ENCODE measurements at regions not wholly inside any gene's neighbourhood (a gene's known extent, or its start where the extent isn't known, plus 50 kb on each side); places are given as distances from the start of the nearest gene placed in this dataset.

- ATAC-seq (peak; percentile 44), DNase-seq (no peak)
- no peak overlapping the region for H3K4me3 ChIP-seq (ENCODE audit: low read length)
- H3K36me3 ChIP-seq (ENCODE audit: control insufficient read depth in 2 of 3, insufficient read depth in 3 of 3, low read length in 3 of 3) = no peaks in the 10 kb centered on the region
- no peak overlapping the region for H3K27ac Mint-ChIP-seq
- H3K4me3 Mint-ChIP-seq = no peak overlapping the region
- H3K4me1 ChIP-seq (ENCODE audit: control insufficient read depth in 2 of 2, insufficient read depth in 2 of 2, low read length in 2 of 2) = no peaks in the 10 kb centered on the region
- H3K9me3 ChIP-seq (ENCODE audit: control insufficient read depth in 2 of 3, low read length in 3 of 3) = no peaks in the 10 kb centered on the region
- intact Hi-C loops (cut with micrococcal nuclease) = no loop called here
- no peaks in the 10 kb centered on the region for H3K27me3 ChIP-seq (ENCODE audit: control insufficient read depth in 2 of 2, insufficient read depth in 2 of 2, low read length in 2 of 2)
- no peak overlapping the region for H3K27ac ChIP-seq (ENCODE audit: low read depth, low read length)
- H3K4me1 Mint-ChIP-seq = no peaks in the 10 kb centered on the region
- POLR2A ChIA-PET = no interaction called here
- CTCF ChIA-PET = no interaction called here
- H3K36me3 Mint-ChIP-seq = no peaks in the 10 kb centered on the region
- H3K27me3 Mint-ChIP-seq = peaks cover 0 to 28% (median 5%) of the 10 kb centered on the region in 5 donors
- H3K9me3 Mint-ChIP-seq = peaks cover 0 to 4% (median 0%) of the 10 kb centered on the region in 11 donors
Observed at GRCh38 chr16:9279291-9280068, 188.0 kb downstream of the HAPSTR1 start.

DNA sequence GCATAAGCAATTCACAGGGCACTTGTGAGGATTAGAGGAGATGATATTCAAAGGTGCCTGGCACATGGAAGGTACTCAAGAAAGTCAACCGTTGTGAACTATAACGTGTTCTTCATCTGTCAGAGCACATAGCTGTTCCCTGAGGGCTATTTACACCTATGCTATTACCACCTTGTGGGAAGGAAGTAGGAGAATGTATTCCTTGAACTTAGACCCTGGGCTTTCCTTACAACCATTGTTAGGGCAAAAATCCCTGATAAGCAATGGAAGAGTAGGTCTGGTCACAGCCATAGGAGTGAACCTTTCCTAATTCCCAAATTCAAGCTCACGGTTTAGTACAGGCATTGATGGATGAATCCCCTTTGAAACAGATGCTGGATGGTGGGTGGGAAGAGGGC is 188.6 kb downstream of the HAPSTR1 start:
- H3K4me3 Mint-ChIP-seq = no peak overlapping the region
- peaks cover 0 to 28% (median 5%) of the 10 kb centered on the region in 5 donors for H3K27me3 Mint-ChIP-seq
- intact Hi-C loops (cut with micrococcal nuclease) = no loop called here
- ChIA-PET CTCF (no interaction called here), POLR2A (no interaction called here)
- H3K4me1 Mint-ChIP-seq = no peaks in the 10 kb centered on the region
- Histone ChIP-seq H3K27me3 (ENCODE audit: control insufficient read depth in 2 of 2, insufficient read depth in 2 of 2, low read length in 2 of 2) (no peaks in the 10 kb centered on the region), H3K9me3 (ENCODE audit: control insufficient read depth in 2 of 3, low read length in 3 of 3) (no peaks in the 10 kb centered on the region), H3K36me3 (ENCODE audit: control insufficient read depth in 2 of 3, insufficient read depth in 3 of 3, low read length in 3 of 3) (no peaks in the 10 kb centered on the region), H3K4me1 (ENCODE audit: control insufficient read depth in 2 of 2, insufficient read depth in 2 of 2, low read length in 2 of 2) (no peaks in the 10 kb centered on the region), H3K4me3 (ENCODE audit: low read length) (no peak overlapping the region), H3K27ac (ENCODE audit: low read depth, low read length) (no peak overlapping the region)
- peaks cover 0 to 4% (median 0%) of the 10 kb centered on the region in 11 donors for H3K9me3 Mint-ChIP-seq
- no peaks in the 10 kb centered on the region for H3K36me3 Mint-ChIP-seq
- H3K27ac Mint-ChIP-seq = no peak overlapping the region
- ATAC-seq (no peak), DNase-seq (no peak)

DNA sequence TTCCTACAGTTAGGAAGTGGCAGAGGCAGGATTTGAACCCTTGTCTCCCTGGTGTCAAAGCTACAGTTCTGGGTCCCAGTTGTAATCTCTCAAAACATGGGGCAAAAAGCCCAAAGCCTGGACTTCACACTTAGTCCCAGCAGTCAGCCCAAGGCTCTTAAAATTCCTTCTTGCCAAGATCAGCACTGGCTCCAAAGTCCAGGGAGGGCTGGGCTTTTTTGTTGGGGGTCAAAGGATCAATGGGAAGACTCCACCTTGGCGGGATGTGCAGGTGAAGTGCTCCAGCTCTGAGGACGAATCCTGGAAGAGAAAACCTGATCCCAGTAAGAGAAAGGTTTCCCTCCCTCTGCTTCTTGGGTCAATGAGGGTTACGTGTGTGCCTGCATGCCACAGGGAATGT is 195.5 kb downstream of the HAPSTR1 start:
- intact Hi-C loops (cut with micrococcal nuclease) = no loop called here
- Mint-ChIP-seq H3K27ac (no peak overlapping the region), H3K4me1 (no peaks in the 10 kb centered on the region), H3K36me3 (peaks cover 0 to 4% (median 0%) of the 10 kb centered on the region in 5 donors), H3K27me3 (peaks cover 0 to 13% (median 5%) of the 10 kb centered on the region in 5 donors), H3K9me3 (peaks cover 0 to 18% (median 5%) of the 10 kb centered on the region in 11 donors), H3K4me3 (no peak overlapping the region)
- Histone ChIP-seq H3K27ac (ENCODE audit: low read depth, low read length) (no peak overlapping the region), H3K36me3 (ENCODE audit: control insufficient read depth in 2 of 3, insufficient read depth in 3 of 3, low read length in 3 of 3) (no peaks in the 10 kb centered on the region), H3K4me1 (ENCODE audit: control insufficient read depth in 2 of 2, insufficient read depth in 2 of 2, low read length in 2 of 2) (no peaks in the 10 kb centered on the region), H3K9me3 (ENCODE audit: control insufficient read depth in 2 of 3, low read length in 3 of 3) (no peaks in the 10 kb centered on the region), H3K4me3 (ENCODE audit: low read length) (no peak overlapping the region), H3K27me3 (ENCODE audit: control insufficient read depth in 2 of 2, insufficient read depth in 2 of 2, low read length in 2 of 2) (no peaks in the 10 kb centered on the region)
- CTCF ChIA-PET = no interaction called here
- DNase-seq (no peak), ATAC-seq (no peak)
- POLR2A ChIA-PET = no interaction called here

DNA sequence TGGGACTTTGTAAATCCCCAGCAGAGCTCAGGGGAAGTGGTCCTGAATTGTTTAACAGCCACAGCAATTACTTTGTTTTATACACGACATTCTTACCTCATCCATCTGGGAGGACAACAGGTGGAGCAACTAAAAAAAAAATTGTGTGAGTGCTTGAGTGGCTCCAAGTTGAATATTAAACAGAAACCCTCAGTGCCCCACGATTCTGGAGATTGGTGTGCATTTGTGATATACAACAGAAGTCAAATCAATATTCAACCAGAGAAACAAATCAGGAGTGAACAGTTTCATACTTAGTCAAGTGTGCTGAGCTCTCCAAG is 204.8 kb downstream of the HAPSTR1 start:
- Mint-ChIP-seq H3K36me3 (no peaks in the 10 kb centered on the region), H3K27ac (no peak overlapping the region), H3K9me3 (peaks cover 0 to 15% (median 4%) of the 10 kb centered on the region in 11 donors), H3K4me1 (peaks cover 0 to under 1% (median 0%) of the 10 kb centered on the region in 7 donors), H3K27me3 (peaks cover 0 to 11% (median 9%) of the 10 kb centered on the region in 5 donors), H3K4me3 (no peak overlapping the region)
- Histone ChIP-seq H3K27ac (ENCODE audit: low read depth, low read length) (no peak overlapping the region), H3K4me1 (ENCODE audit: control insufficient read depth in 2 of 2, insufficient read depth in 2 of 2, low read length in 2 of 2) (no peaks in the 10 kb centered on the region), H3K4me3 (ENCODE audit: low read length) (no peak overlapping the region), H3K27me3 (ENCODE audit: control insufficient read depth in 2 of 2, insufficient read depth in 2 of 2, low read length in 2 of 2) (no peaks in the 10 kb centered on the region), H3K36me3 (ENCODE audit: control insufficient read depth in 2 of 3, insufficient read depth in 3 of 3, low read length in 3 of 3) (no peaks in the 10 kb centered on the region), H3K9me3 (ENCODE audit: control insufficient read depth in 2 of 3, low read length in 3 of 3) (no peaks in the 10 kb centered on the region)
- POLR2A ChIA-PET = no interaction called here
- ATAC-seq (no peak), DNase-seq (no peak)
- intact Hi-C loops (cut with micrococcal nuclease) = no loop called here
- CTCF ChIA-PET = no interaction called here

DNA sequence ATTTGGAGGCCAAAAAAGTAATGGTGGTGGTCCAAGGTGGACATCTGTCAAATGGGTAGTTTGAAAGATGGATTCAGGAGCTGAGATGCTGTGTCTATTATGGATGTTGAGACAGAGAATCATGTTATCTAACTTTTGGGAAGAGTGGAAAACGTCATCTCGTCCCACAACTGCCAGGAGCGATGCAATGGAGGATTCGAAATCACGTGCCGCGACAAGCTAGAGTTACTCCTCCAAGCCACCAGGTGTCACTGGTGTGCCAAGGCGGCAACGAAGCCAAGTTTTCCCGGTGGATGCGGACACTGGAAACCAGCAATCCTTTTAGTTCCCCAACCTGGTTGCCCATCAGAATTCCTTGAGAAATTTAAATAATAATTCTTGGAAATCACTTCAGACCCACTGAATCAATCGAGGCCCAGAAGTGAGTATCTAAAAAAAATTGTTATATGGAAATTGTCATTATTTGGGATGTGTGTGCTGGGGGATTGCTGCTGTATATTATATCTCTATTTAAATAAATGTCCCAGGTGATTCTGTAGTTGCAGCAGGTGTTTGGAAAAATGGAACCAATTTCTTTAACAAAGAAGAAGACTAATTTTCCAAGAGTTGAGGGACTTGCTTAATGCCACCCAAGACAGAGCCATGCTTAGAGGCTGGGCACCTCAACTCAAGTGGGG is 206.1 kb downstream of the HAPSTR1 start:
- H3K36me3 ChIP-seq (ENCODE audit: control insufficient read depth in 2 of 3, insufficient read depth in 3 of 3, low read length in 3 of 3) = no peaks in the 10 kb centered on the region
- H3K4me1 Mint-ChIP-seq = peaks cover 0 to 3% (median 0%) of the 10 kb centered on the region in 7 donors
- H3K36me3 Mint-ChIP-seq = no peaks in the 10 kb centered on the region
- H3K4me3 Mint-ChIP-seq = no peak overlapping the region
- no peaks in the 10 kb centered on the region for H3K27me3 ChIP-seq (ENCODE audit: control insufficient read depth in 2 of 2, insufficient read depth in 2 of 2, low read length in 2 of 2)
- ATAC-seq (no peak), DNase-seq (no peak)
- H3K4me1 ChIP-seq (ENCODE audit: control insufficient read depth in 2 of 2, insufficient read depth in 2 of 2, low read length in 2 of 2) = no peaks in the 10 kb centered on the region
- ChIA-PET POLR2A (no interaction called here), CTCF (no interaction called here)
- peaks cover 0 to 19% (median 3%) of the 10 kb centered on the region in 11 donors for H3K9me3 Mint-ChIP-seq
- no peak overlapping the region for H3K4me3 ChIP-seq (ENCODE audit: low read length)
- no peak overlapping the region for H3K27ac Mint-ChIP-seq
- no peaks in the 10 kb centered on the region for H3K9me3 ChIP-seq (ENCODE audit: control insufficient read depth in 2 of 3, low read length in 3 of 3)
- intact Hi-C loops (cut with micrococcal nuclease) = no loop called here
- H3K27me3 Mint-ChIP-seq = peaks cover 0 to 22% (median 13%) of the 10 kb centered on the region in 5 donors
- no peak overlapping the region for H3K27ac ChIP-seq (ENCODE audit: low read depth, low read length)

- Histone ChIP-seq H3K4me1 (ENCODE audit: control insufficient read depth in 2 of 2, insufficient read depth in 2 of 2, low read length in 2 of 2) (no peaks in the 10 kb centered on the region), H3K27ac (ENCODE audit: low read depth, low read length) (no peak overlapping the region), H3K27me3 (ENCODE audit: control insufficient read depth in 2 of 2, insufficient read depth in 2 of 2, low read length in 2 of 2) (no peaks in the 10 kb centered on the region), H3K4me3 (ENCODE audit: low read length) (no peak overlapping the region), H3K9me3 (ENCODE audit: control insufficient read depth in 2 of 3, low read length in 3 of 3) (no peaks in the 10 kb centered on the region), H3K36me3 (ENCODE audit: control insufficient read depth in 2 of 3, insufficient read depth in 3 of 3, low read length in 3 of 3) (no peaks in the 10 kb centered on the region)
- Mint-ChIP-seq H3K27me3 (peaks cover 0 to 30% (median 21%) of the 10 kb centered on the region in 5 donors), H3K4me1 (peaks cover 0 to 3% (median 0%) of the 10 kb centered on the region in 7 donors), H3K9me3 (peaks cover 0 to 26% (median 6%) of the 10 kb centered on the region in 11 donors), H3K36me3 (no peaks in the 10 kb centered on the region), H3K4me3 (no peak overlapping the region), H3K27ac (no peak overlapping the region)
- ChIA-PET CTCF (no interaction called here), POLR2A (no interaction called here)
- ATAC-seq = no peak
- DNase-seq = no peak
- intact Hi-C loops (cut with micrococcal nuclease) = no loop called here
Observed at GRCh38 chr16:9300252-9300651, 208.8 kb downstream of the HAPSTR1 start.

GRCh38 chr16:9302072-9302471 is 210.6 kb downstream of the HAPSTR1 start:
- Histone ChIP-seq H3K4me3 (ENCODE audit: low read length) (no peak overlapping the region), H3K36me3 (ENCODE audit: control insufficient read depth in 2 of 3, insufficient read depth in 3 of 3, low read length in 3 of 3) (no peaks in the 10 kb centered on the region), H3K4me1 (ENCODE audit: control insufficient read depth in 2 of 2, insufficient read depth in 2 of 2, low read length in 2 of 2) (no peaks in the 10 kb centered on the region), H3K27ac (ENCODE audit: low read depth, low read length) (no peak overlapping the region), H3K9me3 (ENCODE audit: control insufficient read depth in 2 of 3, low read length in 3 of 3) (no peaks in the 10 kb centered on the region), H3K27me3 (ENCODE audit: control insufficient read depth in 2 of 2, insufficient read depth in 2 of 2, low read length in 2 of 2) (no peaks in the 10 kb centered on the region)
- no peaks in the 10 kb centered on the region for H3K36me3 Mint-ChIP-seq
- H3K27me3 Mint-ChIP-seq = peaks cover 0 to 30% (median 21%) of the 10 kb centered on the region in 5 donors
- H3K4me1 Mint-ChIP-seq = peaks cover 0 to 3% (median 0%) of the 10 kb centered on the region in 7 donors
- CTCF ChIA-PET = no interaction called here
- H3K4me3 Mint-ChIP-seq = no peak overlapping the region
- H3K27ac Mint-ChIP-seq = no peak overlapping the region
- DNase-seq (no peak), ATAC-seq (no peak)
- POLR2A ChIA-PET = no interaction called here
- H3K9me3 Mint-ChIP-seq = peaks cover 0 to 23% (median 5%) of the 10 kb centered on the region in 11 donors
- intact Hi-C loops (cut with micrococcal nuclease) = no loop called here
